Stimulated activated CD4-positive, alpha-beta T cell treated with anti-CD3 and anti-CD28 coated beads, Interleukin-1b, Interleukin-23, amount 100 ng/mL, for 24 hours (primary cell): ENCODE measurements at regions not wholly inside any gene's neighbourhood (a gene's known extent, or its start where the extent isn't known, plus 50 kb on each side); places are given as distances from the start of the nearest gene placed in this dataset.

Experiments
- DNase-seq, 4 experiments: peaks; one replicate each; pipeline ENCODE4 v3.0.0-alpha.2; 2020; ENCODE audit warnings: low read depth in 4 of 4, low spot score in 1 of 4

GRCh38 chr4:106679063-106679462 lies 310.5 kb upstream of the GIMD1 start:
- DNase-seq = no peak

- no peak for DNase-seq
These were observed 308.6 kb upstream of the GIMD1 start for GRCh38 chr4:106677213-106677612.

GRCh38 chr4:106676173-106676921 lies 307.8 kb upstream of the GIMD1 start:
- no peak for DNase-seq

GRCh38 chr4:106671716-106672115 lies 303.1 kb upstream of the GIMD1 start:
- no peak for DNase-seq

- no peak for DNase-seq
These were observed 302.4 kb upstream of the GIMD1 start for GRCh38 chr4:106670976-106671375.

DNA sequence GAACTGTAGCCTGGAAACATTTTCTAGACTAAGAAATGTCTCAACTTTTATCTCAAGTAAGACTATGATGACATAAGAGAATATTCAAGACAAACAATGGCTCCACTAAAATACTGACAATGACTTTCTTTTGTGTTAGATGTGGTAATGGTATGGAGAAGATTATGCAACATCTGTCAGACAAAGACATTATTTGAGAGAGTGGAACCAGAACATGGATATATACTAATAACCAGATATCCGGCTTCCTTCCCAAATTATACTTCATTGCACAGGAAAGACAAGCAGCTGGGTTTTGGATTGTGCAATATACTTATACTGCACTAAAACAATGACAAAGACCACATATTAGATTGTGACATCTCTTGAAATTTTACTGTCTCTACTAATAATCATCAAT lies 290.8 kb upstream of the GIMD1 start:
- DNase-seq = no peak

DNA sequence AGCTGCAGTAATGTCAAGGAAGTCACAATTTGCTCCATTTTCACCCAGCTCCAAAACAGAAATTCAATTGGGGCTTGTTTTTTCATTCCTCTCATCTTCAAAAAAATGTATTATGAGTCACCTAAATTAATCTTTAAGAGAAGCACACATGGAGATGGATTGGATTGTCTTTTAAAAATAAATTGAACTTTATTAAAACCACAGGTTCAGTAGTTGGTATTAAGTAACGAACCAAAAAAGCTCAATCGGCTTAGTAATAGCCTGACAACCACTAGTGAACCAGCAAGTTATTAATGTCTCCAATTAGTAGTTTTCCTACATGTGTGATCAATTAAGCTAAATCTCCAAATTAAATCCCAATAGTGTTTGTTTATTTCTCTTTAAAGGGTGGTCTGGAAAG lies 283.5 kb upstream of the GIMD1 start:
- DNase-seq = no peak

DNA sequence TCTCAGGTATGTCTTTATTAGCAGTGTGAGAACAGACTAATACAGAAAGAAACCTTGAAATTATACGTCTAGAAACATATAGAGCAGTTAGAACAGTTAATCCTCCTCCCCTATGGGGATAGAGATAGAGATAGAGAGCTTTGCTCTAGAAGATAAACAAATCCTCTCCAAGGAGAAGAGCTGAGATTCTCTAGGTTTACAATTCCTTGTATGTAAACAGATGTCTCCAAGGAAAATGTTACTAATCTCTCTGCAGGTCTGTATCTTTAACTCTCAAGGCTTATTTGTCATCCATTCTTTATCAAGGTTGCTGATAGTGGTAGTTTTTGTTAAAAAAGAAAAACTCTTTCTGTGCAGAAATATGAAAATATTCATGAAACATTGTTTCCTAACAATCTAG lies 282.1 kb upstream of the GIMD1 start:
- no peak for DNase-seq

- no peak for DNase-seq
These were observed 278.9 kb upstream of the GIMD1 start for GRCh38 chr4:106647451-106647850.

- no peak for DNase-seq
These were observed 260.7 kb upstream of the GIMD1 start for GRCh38 chr4:106629268-106629625.

DNA sequence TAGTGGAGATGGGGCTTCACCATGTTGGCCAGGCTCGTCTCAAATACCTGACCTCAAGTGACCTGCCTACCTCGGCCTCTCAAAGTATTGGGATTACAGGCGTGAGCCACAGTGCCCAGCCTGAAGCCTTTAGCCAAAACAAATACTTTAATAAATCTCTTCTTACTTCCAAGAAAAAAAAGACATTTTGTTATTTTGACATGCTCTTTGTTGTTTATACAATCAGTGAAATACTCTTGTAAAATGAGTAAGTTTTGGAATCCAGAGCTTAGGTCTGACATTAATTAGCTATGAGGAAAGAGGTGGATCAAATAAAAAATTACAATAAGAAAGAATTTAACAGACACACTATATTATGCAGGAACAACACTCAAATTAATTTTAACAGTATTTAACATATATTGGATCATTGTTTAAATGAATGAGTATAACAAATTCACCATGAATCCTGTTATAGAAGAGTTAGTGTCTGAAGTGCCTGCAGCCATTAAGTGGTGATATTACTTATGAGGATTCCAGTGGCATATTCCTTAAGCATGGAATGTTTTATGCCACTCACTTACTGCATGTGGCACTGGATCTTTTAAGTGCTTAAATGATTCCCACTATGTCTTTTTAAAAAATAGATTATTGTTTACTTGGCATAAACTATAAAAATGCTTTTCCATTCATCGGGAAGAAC lies 260.1 kb upstream of the GIMD1 start:
- no peak for DNase-seq

DNA sequence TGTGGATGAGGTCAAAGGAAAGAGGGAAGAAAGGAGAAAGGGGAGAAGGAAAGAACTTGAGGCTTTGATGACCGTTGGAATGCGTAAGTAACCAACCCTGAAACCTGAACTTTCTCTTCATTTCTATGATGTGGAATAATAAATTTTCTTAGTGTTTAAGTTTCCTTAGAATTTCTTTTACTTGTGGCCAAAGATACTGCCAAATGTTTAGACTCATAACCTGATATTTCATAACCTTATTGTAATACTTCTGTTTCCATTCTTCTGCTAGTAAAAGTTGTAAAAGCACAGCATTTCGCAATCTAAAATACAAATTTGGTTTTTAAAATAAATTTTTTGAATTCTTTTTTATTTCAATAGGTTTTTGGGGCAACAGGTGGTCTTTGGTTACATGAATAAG lies 258.5 kb upstream of the GIMD1 start:
- DNase-seq = no peak

DNA sequence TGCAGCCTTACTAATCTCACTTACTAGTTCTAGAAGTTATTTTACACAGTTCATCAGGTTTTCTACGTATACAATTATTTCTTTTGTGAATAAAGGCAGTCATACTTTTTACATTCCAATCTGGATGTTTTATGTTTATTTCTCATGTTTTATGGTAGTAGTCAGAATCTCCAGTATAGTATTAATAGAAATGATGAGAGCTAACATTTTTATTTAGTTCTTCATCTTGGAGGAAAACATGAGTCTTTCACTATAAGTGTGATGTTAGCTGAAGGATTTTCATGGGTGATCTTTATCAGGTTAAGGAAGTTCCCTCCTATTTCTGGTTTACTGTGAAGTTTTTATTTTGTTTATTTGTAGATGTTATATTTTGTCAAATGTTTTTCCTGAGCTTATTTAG lies 256.1 kb upstream of the GIMD1 start:
- no peak for DNase-seq

DNA sequence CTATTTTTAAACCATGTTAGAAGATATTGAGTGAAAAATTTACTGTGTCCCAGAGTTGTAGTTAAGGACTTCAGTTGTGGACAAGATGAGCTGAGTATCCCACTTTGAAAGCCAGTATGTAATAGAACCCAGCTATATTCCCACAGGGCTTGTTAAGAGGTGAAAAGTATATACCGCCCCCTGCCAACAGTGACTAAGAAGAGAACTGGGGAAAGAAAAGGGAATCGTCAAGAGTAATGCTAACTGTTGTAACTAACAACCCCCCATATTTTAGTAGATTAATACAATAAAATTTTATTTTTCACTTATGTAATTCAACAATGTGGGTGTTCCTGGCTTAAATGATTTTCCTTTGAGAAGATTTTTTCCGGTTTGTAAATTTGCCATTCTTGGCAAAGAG lies 250.4 kb upstream of the GIMD1 start:
- DNase-seq = no peak

DNA sequence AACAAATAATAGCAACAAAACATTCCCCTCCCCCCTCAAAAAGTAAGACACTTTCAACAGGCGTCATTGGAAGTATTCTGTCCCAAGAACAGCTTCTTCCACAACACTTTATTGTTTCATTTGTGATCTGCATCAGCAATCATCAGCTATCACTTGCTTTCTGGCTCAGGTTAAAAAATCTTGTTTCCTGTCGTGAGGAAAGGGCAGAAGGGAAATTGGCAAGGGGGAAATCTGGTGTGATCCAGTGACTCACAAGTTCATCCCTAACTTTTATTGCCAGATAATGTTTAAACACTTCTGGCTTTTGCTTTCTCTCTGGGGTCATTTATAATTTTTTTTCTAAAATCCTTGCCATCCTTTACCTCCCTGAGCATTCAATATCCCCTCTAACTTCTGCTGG lies 247.4 kb upstream of the GIMD1 start:
- DNase-seq = no peak

- DNase-seq = no peak
These were observed 246.9 kb upstream of the GIMD1 start for GRCh38 chr4:106615410-106615945.

GRCh38 chr4:106614441-106614840 lies 245.9 kb upstream of the GIMD1 start:
- no peak for DNase-seq

DNA sequence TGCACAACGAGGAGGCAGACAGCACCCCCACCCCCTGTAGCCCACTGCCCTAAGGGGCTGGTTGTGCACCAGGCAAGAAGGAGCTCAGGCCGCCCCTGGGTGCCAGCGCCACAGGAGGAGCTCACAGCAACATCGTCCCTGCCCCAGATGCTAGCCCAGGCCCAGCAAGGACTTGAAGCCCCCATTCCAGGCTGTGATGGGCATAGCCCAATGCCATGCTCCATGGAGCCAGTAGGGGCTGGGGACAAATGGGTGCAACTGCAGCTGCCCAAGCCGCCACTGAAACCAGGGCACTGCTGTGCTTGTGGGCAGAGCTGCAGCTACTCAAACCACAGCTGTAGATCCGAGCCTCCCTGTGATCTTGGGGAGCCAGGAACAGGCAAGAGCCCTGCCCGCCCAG lies 241.3 kb upstream of the GIMD1 start:
- DNase-seq = no peak

DNA sequence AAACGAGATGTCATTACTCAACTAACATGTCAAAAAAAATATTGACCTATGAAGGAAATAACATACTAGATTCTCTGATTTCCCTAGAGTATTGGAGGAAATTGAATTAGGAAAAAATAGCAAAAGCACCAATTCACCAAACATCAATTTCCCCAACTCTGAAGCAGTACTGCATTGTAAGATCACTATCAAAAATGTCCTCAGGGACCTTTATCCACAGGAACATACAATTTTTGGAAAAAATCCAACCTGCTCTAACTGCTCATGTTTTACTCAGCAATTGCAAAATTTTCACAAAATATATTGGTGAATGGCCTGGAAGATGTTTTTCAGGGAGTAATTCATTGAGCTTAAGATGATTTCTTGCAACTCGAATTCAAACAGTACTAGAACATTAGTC lies 239.0 kb upstream of the GIMD1 start:
- no peak for DNase-seq

DNA sequence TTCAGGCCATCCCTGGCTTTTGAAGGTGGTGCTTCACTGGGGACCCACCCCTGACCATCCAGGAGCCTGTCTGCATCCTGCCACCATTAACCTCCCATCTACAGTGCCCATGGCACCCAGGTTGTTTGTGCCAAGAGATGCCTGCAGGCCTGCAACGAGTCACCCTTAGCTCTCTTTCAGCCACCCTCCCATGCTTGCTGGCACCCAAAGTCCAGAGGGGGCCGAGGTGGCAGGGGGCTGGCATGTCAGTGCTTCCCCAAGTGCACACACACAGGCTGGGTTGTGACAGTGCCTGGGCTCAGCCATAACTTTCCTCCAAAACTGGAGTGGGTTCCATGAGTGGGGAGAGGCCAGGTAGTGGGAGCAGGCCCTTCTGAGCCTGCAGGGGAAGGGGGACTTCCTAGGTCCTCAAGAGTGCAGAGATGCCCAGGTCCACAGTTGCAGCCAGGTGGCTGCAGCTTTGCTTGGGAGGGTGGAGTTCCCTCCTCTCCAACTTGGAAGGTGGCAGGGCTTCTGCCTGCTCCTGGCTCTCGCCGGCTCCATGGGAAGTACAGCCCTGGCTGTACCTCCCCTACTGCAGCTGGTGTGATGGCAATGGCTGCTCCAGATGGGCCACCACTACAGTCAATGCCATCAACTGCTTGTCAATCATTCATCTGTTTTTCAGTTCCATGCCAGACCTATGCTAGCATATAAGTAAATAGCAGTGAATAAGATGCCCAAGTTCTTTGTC lies 235.9 kb upstream of the GIMD1 start:
- no peak for DNase-seq

- DNase-seq = no peak
These were observed 234.9 kb upstream of the GIMD1 start for GRCh38 chr4:106603471-106603870.

DNA sequence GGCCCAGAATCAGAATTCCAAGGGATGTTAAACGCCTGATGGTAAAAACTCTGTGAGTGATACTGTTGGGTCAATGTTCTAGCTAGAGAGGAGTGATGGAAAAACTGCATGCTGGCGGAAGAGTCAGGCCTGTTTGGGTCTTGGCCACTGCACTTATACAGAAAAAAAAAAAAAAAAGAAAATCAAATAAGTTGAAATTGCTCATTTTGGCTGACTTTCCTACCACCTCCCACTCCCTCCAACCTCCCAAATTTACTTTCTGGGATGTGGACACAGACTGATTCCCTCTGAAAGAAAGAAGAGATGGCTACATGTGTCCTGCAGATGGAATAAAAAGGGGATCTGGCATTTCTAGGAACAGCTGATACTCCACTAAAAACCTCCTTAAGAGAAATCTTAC lies 234.1 kb upstream of the GIMD1 start:
- no peak for DNase-seq
